ENCODE measurements at regions not wholly inside any gene's neighbourhood (a gene's known extent, or its start where the extent isn't known, plus 50 kb on each side); places are given as distances from the start of the nearest gene placed in this dataset.
"Not testable (repeated sequence)": the region's sequence is repeated elsewhere in the genome, so short reads cannot be mapped to it uniquely, and the experiment has no call there.

DNA sequence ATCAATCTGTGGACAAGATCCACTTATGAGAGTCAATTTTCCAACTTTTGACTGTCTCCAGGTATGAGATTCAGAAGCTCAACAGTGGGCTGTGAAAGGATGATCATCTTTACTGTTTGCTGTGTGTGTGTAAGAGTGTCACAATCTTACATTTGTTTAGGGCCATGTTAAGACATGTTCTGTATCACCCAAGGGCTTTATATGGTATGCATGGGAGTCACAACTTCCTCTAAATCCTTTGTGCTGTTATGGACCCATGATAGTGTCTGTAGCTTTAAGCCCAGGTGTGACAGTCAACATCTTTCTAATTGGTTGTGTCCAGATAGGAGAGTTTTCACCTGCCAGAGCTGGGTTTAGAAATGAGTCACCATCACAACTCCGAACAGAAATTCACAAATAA, 70.2 kb downstream of the ZNF726 start:
- H3K9me3 ChIP-seq (replicated peaks); H3K4me3 ChIP-seq; DNase-seq; H3K4me1 ChIP-seq; intact Hi-C loops (cut with micrococcal nuclease); H3K27ac ChIP-seq (replicated peaks); H3K27me3 ChIP-seq (ENCODE audit: low read depth); H3K36me3 ChIP-seq: not testable (repeated sequence)

DNA sequence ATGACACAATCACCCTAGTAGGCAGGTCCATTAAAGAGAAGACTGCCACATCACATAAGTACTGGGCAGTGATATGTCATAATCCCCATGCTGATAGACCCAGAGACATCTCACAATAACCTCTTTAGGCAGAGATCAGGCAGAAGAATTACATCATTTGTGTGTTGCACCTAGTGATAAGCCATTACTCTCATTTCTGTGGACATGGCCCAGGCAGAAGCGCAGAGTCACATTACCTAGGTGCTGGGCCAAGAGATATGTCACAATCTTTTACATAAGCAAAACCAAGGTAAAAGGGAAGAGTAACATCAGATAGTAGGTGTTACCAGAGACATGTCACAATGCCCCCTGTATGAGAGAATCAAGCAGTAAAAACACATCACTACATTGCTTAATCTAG, 71.9 kb downstream of the ZNF726 start:
- Histone ChIP-seq H3K4me1 (peaks cover 5% of the 10 kb centered on the region), H3K27ac (replicated peaks) (no peak overlapping the region), H3K9me3 (replicated peaks) (no peaks in the 10 kb centered on the region), H3K36me3 (no peaks in the 10 kb centered on the region), H3K27me3 (ENCODE audit: low read depth) (no peaks in the 10 kb centered on the region), H3K4me3 (no peak overlapping the region)
- DNase-seq: no peak
- TF ChIP-seq, protein P1, sequence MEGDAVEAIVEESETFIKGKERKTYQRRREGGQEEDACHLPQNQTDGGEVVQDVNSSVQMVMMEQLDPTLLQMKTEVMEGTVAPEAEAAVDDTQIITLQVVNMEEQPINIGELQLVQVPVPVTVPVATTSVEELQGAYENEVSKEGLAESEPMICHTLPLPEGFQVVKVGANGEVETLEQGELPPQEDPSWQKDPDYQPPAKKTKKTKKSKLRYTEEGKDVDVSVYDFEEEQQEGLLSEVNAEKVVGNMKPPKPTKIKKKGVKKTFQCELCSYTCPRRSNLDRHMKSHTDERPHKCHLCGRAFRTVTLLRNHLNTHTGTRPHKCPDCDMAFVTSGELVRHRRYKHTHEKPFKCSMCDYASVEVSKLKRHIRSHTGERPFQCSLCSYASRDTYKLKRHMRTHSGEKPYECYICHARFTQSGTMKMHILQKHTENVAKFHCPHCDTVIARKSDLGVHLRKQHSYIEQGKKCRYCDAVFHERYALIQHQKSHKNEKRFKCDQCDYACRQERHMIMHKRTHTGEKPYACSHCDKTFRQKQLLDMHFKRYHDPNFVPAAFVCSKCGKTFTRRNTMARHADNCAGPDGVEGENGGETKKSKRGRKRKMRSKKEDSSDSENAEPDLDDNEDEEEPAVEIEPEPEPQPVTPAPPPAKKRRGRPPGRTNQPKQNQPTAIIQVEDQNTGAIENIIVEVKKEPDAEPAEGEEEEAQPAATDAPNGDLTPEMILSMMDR (IDR thresholded peaks at IDR 0.05; ENCODE audit: borderline replicate concordance): no peak
- intact Hi-C loops (cut with micrococcal nuclease): no loop called here

DNA sequence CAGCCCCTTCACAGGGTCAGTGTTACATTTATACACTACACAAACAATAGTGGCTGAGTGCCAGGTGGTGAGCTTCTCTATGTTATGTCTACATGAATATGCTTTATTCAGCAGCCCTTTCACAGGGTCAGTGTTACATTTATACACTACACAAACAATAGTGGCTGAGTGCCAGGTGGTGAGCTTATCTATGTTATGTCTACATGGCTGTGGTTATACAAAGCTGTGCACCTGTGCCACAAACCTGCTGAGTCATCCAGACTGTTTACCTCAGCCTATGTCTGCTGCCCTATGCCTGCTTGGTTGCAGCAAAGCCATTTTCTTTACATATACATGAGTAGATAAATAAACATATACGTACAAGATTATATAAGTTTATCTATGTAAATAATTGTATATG, 76.5 kb downstream of the ZNF726 start:
- Histone ChIP-seq H3K4me3 (no peak overlapping the region), H3K27me3 (ENCODE audit: low read depth) (no peaks in the 10 kb centered on the region), H3K36me3 (no peaks in the 10 kb centered on the region), H3K4me1 (peaks cover 5% of the 10 kb centered on the region), H3K27ac (replicated peaks) (no peak overlapping the region), H3K9me3 (replicated peaks) (peaks cover 4% of the 10 kb centered on the region)
- TF ChIP-seq, protein P1 (IDR thresholded peaks at IDR 0.05; ENCODE audit: borderline replicate concordance): no peak
- intact Hi-C loops (cut with micrococcal nuclease): no loop called here
- DNase-seq: no peak

DNA sequence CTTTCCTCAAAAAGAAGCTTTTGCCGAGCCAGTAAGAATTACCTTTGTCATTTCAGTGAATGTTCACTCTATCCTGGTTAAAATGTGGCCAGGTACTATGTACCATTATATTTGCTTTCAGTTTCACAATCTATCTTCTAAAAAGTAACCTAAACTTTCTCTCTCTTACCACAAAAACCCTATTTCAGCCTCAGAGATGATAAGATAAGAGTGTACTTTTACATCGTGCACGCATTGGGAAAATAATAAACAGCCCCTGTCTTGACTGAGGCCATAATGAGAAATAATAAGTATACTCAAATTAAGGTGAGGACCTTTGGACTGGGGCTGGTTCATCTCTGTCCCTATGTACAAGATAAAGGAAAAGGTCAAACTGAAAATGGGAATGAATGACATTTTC, 77.7 kb downstream of the ZNF726 start:
- no peak overlapping the region for H3K27ac ChIP-seq (replicated peaks)
- no peaks in the 10 kb centered on the region for H3K27me3 ChIP-seq (ENCODE audit: low read depth)
- peaks cover 5% of the 10 kb centered on the region for H3K4me1 ChIP-seq
- H3K36me3 ChIP-seq: no peaks in the 10 kb centered on the region
- intact Hi-C loops (cut with micrococcal nuclease): no loop called here
- DNase-seq: no peak
- peaks cover 15% of the 10 kb centered on the region for H3K9me3 ChIP-seq (replicated peaks)
- TF ChIP-seq, protein P1 (IDR thresholded peaks at IDR 0.05; ENCODE audit: borderline replicate concordance): no peak
- no peak overlapping the region for H3K4me3 ChIP-seq

DNA sequence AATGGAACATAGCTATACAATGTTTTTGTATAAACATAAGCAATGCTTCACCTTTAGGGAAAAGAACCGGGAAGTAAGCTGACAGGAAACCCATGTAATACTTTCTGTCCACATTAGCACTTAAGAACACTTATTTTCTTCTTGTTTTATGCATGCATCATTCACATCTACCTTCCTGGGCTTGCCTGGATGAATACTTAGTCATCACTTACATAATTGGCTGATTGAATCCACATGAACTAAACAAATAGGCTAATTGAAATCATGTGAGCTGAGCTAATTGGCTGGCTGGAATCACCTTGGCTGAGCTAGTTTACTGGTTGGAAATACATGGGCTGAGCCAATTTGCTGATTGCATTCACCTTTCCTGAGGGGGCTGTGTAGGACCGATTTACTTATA, 78.8 kb downstream of the ZNF726 start:
- Histone ChIP-seq H3K36me3 (no peaks in the 10 kb centered on the region), H3K4me3 (no peak overlapping the region), H3K4me1 (peaks cover 5% of the 10 kb centered on the region), H3K27me3 (ENCODE audit: low read depth) (no peaks in the 10 kb centered on the region), H3K27ac (replicated peaks) (no peak overlapping the region), H3K9me3 (replicated peaks) (peaks cover 26% of the 10 kb centered on the region)
- DNase-seq: no peak
- TF ChIP-seq, protein P1 (IDR thresholded peaks at IDR 0.05; ENCODE audit: borderline replicate concordance): no peak
- intact Hi-C loops (cut with micrococcal nuclease): no loop called here

DNA sequence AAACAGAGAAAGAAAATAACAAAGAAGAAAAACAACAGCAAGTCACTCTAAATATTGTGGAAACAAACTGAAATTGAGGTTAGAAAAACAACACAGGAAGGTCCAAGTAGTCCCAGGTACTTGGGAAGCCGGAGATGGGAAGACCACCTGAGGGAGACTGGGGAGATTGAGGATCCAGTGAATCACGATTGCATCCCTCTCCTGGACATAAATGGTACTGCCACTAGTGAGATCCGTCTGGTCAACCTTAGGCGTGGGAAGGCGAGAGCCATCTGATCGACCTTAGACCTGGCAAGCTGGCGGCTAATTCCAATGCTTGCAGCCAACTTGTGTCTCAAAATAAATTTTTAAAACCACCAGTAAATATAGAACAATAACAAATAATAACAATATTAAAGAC, 81.9 kb downstream of the ZNF726 start:
- no peaks in the 10 kb centered on the region for H3K27me3 ChIP-seq (ENCODE audit: low read depth)
- no peak overlapping the region for H3K27ac ChIP-seq (replicated peaks)
- intact Hi-C loops (cut with micrococcal nuclease): no loop called here
- H3K36me3 ChIP-seq: no peaks in the 10 kb centered on the region
- no peaks in the 10 kb centered on the region for H3K4me1 ChIP-seq
- H3K9me3 ChIP-seq (replicated peaks): peaks cover 27% of the 10 kb centered on the region
- no peak overlapping the region for H3K4me3 ChIP-seq
- DNase-seq: no peak
- TF ChIP-seq, protein P1 (IDR thresholded peaks at IDR 0.05; ENCODE audit: borderline replicate concordance): peak; percentile 35
